IPS-18a (cell line): ENCODE measurements at regions not wholly inside any gene's neighbourhood (a gene's known extent, or its start where the extent isn't known, plus 50 kb on each side); places are given as distances from the start of the nearest gene placed in this dataset.
"Not testable (repeated sequence)": the region's sequence is repeated elsewhere in the genome, so short reads cannot be mapped to it uniquely, and the experiment has no call there.

ENCODE experiments used
- H3K27ac ChIP-seq: one replicate; pipeline ENCODE4 v1.5.1; 2013; ENCODE audit warnings: low read length
- H3K27me3 ChIP-seq: one replicate; pipeline ENCODE4 v1.6.1; 2013; ENCODE audit warnings: mild to moderate bottlenecking, low read length; ENCODE audit not compliant: control insufficient read depth, insufficient read depth
- H3K36me3 ChIP-seq: one replicate; pipeline ENCODE4 v1.6.1; 2013; ENCODE audit warnings: low read depth, low read length; ENCODE audit not compliant: control insufficient read depth
- H3K4me1 ChIP-seq: one replicate; pipeline ENCODE4 v1.6.1; 2013; ENCODE audit warnings: low read depth, low read length; ENCODE audit not compliant: control insufficient read depth
- H3K4me3 ChIP-seq: one replicate; pipeline ENCODE4 v1.5.1; 2013; ENCODE audit warnings: low read length
- H3K9ac ChIP-seq: one replicate; pipeline ENCODE4 v1.6.1; 2013; ENCODE audit warnings: mild to moderate bottlenecking, low read length, moderate library complexity
- H3K9me3 ChIP-seq: one replicate; pipeline ENCODE4 v1.6.1; 2013; ENCODE audit warnings: low read depth, low read length; ENCODE audit not compliant: control insufficient read depth

- H3K4me3 ChIP-seq, result no peak overlapping the region
- H3K27me3 ChIP-seq, result no peaks in the 10 kb centered on the region
- H3K4me1 ChIP-seq, result no peaks in the 10 kb centered on the region
Measured at GRCh38 chr7:113289140-113289740, 170.9 kb upstream of the SMIM30 start.

DNA sequence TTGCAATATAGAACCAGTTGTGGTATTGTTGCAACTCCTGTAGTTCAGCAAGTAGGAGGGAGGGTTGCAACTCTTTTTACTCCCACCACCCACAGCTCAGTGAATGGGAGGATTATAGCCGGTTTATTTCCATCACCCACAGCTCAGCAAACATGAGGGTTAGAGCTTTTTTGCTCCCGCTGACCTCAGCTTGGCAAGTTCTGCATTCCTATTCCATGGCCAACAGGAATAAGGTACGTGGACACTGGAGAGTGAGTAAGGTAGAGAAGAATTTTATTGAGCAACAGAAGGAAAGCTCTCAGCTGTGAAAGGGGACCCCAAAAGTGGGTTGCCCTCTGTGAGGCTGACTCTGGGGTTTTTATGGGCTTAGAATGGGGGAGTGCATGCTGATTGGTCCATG lies 167.1 kb upstream of the SMIM30 start:
- H3K27me3 ChIP-seq, result no peaks in the 10 kb centered on the region
- H3K36me3 ChIP-seq, result no peaks in the 10 kb centered on the region
- no peaks in the 10 kb centered on the region for H3K4me1 ChIP-seq
- H3K9ac ChIP-seq, result no peak overlapping the region
- no peaks in the 10 kb centered on the region for H3K9me3 ChIP-seq
- H3K4me3 ChIP-seq, result no peak overlapping the region
- H3K27ac ChIP-seq, result no peak overlapping the region

More at GRCh38 chr7:113289140-113289740, 170.9 kb upstream of the SMIM30 start:
- H3K9ac ChIP-seq, result no peak overlapping the region
- H3K27ac ChIP-seq, result no peak overlapping the region
- no peaks in the 10 kb centered on the region for H3K9me3 ChIP-seq
- H3K36me3 ChIP-seq, result no peaks in the 10 kb centered on the region

DNA sequence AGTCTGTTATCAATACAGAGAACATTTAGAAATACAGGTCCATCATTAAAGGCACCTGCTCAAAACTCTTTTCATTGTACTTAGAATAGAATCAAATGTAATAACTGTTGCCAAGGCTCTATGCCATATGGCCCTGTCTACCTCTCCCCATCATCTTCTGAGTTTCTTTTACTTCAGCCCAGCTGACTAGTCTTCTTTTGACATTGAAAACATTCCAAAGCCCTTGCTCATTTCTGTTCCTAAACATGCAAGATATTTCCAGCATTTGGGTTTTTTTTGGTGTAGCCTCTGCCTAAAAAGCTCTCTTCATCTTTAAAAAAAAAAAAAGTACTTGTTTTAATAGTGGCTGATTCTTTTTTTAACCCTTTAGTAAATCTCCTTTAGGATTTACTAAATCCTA lies 165.5 kb upstream of the SMIM30 start:
- no peaks in the 10 kb centered on the region for H3K36me3 ChIP-seq
- no peaks in the 10 kb centered on the region for H3K9me3 ChIP-seq
- H3K4me1 ChIP-seq, result no peaks in the 10 kb centered on the region
- H3K4me3 ChIP-seq, result no peak overlapping the region
- H3K27ac ChIP-seq, result no peak overlapping the region
- H3K9ac ChIP-seq, result no peak overlapping the region
- no peaks in the 10 kb centered on the region for H3K27me3 ChIP-seq

- H3K4me3 ChIP-seq, result no peak overlapping the region
- no peaks in the 10 kb centered on the region for H3K4me1 ChIP-seq
Measured at GRCh38 chr7:113282875-113283274, 164.5 kb upstream of the SMIM30 start.

DNA sequence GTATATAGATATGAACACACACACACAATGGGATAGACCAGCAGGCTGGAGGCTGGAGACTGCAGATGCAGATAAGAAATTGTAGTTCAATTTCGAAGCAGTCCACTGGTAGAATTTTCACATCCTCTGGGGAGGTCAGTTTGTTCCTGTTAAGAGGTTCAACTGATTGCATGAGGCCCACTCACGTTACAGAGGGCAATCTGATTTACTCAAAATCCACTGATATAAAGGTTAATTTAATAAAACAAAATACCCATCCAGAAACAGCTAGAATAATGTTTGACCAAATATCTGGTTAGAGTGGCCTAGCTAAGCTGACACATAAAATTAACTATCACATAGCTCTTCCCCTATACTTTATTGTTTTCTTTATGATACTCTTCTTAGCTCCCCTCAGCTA lies 162.9 kb upstream of the SMIM30 start:
- Histone ChIP-seq H3K4me1 (no peaks in the 10 kb centered on the region), H3K9me3 (no peaks in the 10 kb centered on the region), H3K9ac (no peak overlapping the region)

More at GRCh38 chr7:113282875-113283274, 164.5 kb upstream of the SMIM30 start:
- no peak overlapping the region for H3K9ac ChIP-seq
- H3K9me3 ChIP-seq, result no peaks in the 10 kb centered on the region
- H3K27ac ChIP-seq, result no peak overlapping the region
- H3K27me3 ChIP-seq, result no peaks in the 10 kb centered on the region
- H3K36me3 ChIP-seq, result no peaks in the 10 kb centered on the region

DNA sequence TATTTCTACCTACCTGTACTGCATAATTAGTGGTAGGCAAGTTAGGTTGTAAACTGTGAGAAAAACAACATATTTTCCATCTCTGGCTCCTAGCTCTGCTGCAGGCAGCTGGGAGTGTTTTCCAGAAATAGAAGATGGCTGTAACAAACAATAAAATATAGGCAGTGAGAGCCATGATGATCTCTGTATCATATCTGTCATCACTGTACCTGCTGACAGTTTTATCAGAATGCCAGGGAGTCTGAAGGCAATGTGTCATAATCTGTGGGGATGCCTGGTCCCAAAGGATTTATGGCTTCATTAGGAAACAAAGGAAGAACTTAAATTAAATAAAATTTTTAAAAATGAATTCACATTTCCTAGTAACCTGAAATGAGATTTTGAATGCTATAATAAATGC lies 160.9 kb upstream of the SMIM30 start:
- H3K27me3 ChIP-seq, result no peaks in the 10 kb centered on the region
- peaks cover 4% of the 10 kb centered on the region for H3K9me3 ChIP-seq
- no peaks in the 10 kb centered on the region for H3K4me1 ChIP-seq
- no peak overlapping the region for H3K27ac ChIP-seq
- no peak overlapping the region for H3K9ac ChIP-seq
- H3K36me3 ChIP-seq, result no peaks in the 10 kb centered on the region
- no peak overlapping the region for H3K4me3 ChIP-seq

More for the DNA sequence above, 162.9 kb upstream of the SMIM30 start:
- Histone ChIP-seq H3K27me3 (no peaks in the 10 kb centered on the region), H3K36me3 (no peaks in the 10 kb centered on the region), H3K27ac (no peak overlapping the region), H3K4me3 (no peak overlapping the region)

GRCh38 chr7:113270790-113271189 lies 152.4 kb upstream of the SMIM30 start:
- H3K9me3 ChIP-seq, result peaks cover 7% of the 10 kb centered on the region
- H3K9ac ChIP-seq, result no peak overlapping the region
- no peak overlapping the region for H3K27ac ChIP-seq
- no peak overlapping the region for H3K4me3 ChIP-seq
- H3K4me1 ChIP-seq, result no peaks in the 10 kb centered on the region
- no peaks in the 10 kb centered on the region for H3K27me3 ChIP-seq
- no peaks in the 10 kb centered on the region for H3K36me3 ChIP-seq

DNA sequence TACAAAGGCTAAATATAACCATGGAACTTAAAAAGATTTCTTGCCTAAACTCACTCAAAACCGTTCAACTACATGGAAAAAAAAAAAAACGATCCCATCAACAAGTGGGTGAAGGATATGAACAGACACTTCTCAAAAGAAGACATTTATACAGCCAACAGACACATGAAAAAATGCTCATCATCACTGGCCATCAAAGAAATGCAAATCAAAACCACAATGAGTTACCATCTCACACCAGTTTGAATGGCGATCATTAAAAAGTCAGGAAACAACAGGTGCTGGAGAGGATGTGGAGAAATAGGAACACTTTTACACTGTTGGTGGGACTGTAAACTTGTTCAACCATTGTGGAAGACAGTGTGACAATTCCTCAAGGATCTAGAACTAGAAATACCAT lies 151.2 kb upstream of the SMIM30 start:
- not testable (repeated sequence) for H3K27me3 ChIP-seq, H3K4me3 ChIP-seq, H3K27ac ChIP-seq, H3K9me3 ChIP-seq, H3K9ac ChIP-seq, H3K36me3 ChIP-seq, H3K4me1 ChIP-seq

GRCh38 chr7:113268757-113269156 lies 150.4 kb upstream of the SMIM30 start:
- Histone ChIP-seq H3K9ac (no peak overlapping the region), H3K9me3 (peaks cover 3% of the 10 kb centered on the region), H3K36me3 (no peaks in the 10 kb centered on the region), H3K4me1 (no peaks in the 10 kb centered on the region), H3K4me3 (no peak overlapping the region), H3K27ac (no peak overlapping the region), H3K27me3 (no peaks in the 10 kb centered on the region)

GRCh38 chr7:113267885-113268284 lies 149.5 kb upstream of the SMIM30 start:
- H3K27ac ChIP-seq, result no peak overlapping the region
- H3K27me3 ChIP-seq, result no peaks in the 10 kb centered on the region
- no peak overlapping the region for H3K9ac ChIP-seq
- no peaks in the 10 kb centered on the region for H3K4me1 ChIP-seq
- no peak overlapping the region for H3K4me3 ChIP-seq
- peaks cover 3% of the 10 kb centered on the region for H3K9me3 ChIP-seq
- no peaks in the 10 kb centered on the region for H3K36me3 ChIP-seq

GRCh38 chr7:113267271-113267670 lies 148.9 kb upstream of the SMIM30 start:
- Histone ChIP-seq H3K4me1 (no peaks in the 10 kb centered on the region), H3K4me3 (no peak overlapping the region), H3K36me3 (no peaks in the 10 kb centered on the region), H3K9me3 (peaks cover 3% of the 10 kb centered on the region), H3K9ac (no peak overlapping the region), H3K27ac (no peak overlapping the region), H3K27me3 (no peaks in the 10 kb centered on the region)

GRCh38 chr7:113263749-113264148 lies 145.4 kb upstream of the SMIM30 start:
- Histone ChIP-seq H3K4me1 (no peaks in the 10 kb centered on the region), H3K4me3 (no peak overlapping the region), H3K27me3 (no peaks in the 10 kb centered on the region), H3K36me3 (no peaks in the 10 kb centered on the region), H3K9me3 (no peaks in the 10 kb centered on the region), H3K27ac (no peak overlapping the region), H3K9ac (no peak overlapping the region)
